ENCODE measurements at regions not wholly inside any gene's neighbourhood (a gene's known extent, or its start where the extent isn't known, plus 50 kb on each side); places are given as distances from the start of the nearest gene placed in this dataset.

GRCh38 chr7:116139807-116140206 lies 70.5 kb upstream of the TES start:
- TF ChIP-seq, protein P1, sequence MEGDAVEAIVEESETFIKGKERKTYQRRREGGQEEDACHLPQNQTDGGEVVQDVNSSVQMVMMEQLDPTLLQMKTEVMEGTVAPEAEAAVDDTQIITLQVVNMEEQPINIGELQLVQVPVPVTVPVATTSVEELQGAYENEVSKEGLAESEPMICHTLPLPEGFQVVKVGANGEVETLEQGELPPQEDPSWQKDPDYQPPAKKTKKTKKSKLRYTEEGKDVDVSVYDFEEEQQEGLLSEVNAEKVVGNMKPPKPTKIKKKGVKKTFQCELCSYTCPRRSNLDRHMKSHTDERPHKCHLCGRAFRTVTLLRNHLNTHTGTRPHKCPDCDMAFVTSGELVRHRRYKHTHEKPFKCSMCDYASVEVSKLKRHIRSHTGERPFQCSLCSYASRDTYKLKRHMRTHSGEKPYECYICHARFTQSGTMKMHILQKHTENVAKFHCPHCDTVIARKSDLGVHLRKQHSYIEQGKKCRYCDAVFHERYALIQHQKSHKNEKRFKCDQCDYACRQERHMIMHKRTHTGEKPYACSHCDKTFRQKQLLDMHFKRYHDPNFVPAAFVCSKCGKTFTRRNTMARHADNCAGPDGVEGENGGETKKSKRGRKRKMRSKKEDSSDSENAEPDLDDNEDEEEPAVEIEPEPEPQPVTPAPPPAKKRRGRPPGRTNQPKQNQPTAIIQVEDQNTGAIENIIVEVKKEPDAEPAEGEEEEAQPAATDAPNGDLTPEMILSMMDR (conservative IDR thresholded peaks at IDR 0.05), result no peak
- TF ChIP-seq ZFX (IDR thresholded peaks at IDR 0.05), result no peak

Measured in C4-2B (cell line).